NCI-H524 treated with DMSO at 0.1 percent for 48 hours (cell line): ENCODE measurements at regions not wholly inside any gene's neighbourhood (a gene's known extent, or its start where the extent isn't known, plus 50 kb on each side); places are given as distances from the start of the nearest gene placed in this dataset.
A peak's percentile ranks its signal among the peaks of the same experiment; 100 is the strongest.
"Not testable (repeated sequence)": the region's sequence is repeated elsewhere in the genome, so short reads cannot be mapped to it uniquely, and the experiment has no call there.

ENCODE experiments used
- DNase-seq: peaks from one replicate; lab custom pipeline; 2025; lab: John Stamatoyannopoulos, UW

- DNase-seq, result no peak
Observed at GRCh38 chr21:32090956-32091355, 187.9 kb downstream of the MIS18A start.

DNA sequence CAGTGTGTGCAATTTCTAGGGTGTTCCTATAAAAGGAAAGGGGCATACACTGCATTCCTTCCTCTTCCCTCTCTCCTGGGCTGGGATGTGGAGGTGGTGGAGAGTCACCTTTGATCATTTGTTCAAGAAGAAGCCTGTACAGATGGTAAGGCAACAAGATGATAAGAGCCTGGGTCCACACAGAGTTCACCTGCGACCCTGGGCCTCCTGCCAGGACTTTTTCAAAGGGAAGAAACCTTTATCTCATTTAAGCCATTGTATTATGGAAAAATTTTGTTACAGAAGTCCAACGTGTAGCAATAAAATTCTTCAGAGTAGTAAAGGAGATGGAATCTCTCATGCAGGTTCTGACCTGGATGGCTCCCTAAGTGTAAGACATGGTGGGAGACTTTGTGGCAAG is 189.1 kb downstream of the MIS18A start:
- no peak for DNase-seq

DNA sequence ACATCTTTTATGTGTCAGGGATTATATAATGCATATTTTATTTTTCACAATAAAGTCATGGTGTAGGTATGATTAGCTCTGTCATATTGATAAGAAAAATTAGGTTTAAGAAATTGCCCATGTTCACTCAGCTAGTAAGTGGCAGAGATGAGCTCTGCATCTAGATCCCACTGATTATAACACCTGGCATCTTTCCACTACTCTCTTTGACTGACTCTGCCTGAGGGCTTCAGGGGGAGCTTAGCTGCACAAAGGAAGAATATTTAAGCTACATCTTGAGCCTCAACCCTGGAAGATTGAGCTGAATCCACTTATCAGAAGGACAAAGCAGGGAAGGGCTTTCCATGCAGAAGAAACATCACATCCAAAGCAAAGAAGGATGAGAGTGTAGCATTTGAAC is 190.4 kb downstream of the MIS18A start:
- DNase-seq, result peak; percentile 100

GRCh38 chr21:32087447-32087846 is 191.4 kb downstream of the MIS18A start:
- DNase-seq, result no peak

DNA sequence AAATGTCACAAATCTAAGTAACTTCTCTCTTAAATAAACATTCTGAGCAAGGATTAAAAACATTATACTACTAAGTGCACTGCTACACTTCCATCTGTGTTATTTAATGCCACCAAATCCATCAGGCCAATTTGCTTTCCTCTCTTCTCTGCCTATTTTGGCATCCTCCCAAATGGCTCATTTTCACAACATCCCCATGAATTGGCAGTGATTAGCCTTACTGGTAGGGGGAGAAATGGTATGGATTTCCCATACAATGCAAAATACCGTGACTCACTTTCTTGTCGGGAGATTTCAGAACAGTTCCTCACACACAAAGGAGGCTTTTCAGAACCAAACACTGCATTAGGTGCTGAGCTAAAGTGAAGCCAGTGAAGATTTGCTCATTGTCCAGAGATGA is 195.7 kb downstream of the MIS18A start:
- peak; percentile 86 for DNase-seq

- peak; percentile 44 for DNase-seq
Observed at GRCh38 chr21:32082466-32082865, 196.4 kb downstream of the MIS18A start.

DNA sequence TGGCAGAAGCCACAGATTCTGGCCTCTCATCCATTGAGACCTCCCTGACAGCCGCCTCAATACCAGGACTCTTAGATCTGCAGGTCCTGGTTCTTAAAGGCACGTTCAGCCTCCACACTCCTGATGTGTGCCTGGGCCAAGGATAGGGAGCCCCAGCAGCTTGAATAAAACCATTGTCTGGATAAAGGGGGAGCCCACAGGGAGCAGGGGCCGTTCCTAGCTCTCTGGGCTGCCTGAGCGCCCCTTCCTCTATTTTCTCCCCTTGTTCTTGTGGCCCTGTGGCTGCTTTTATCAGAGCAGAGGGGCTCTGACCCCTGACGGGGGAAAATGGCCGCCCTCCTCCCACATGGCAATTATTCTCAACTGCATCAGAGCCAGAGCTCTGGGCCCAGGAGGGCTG is 200.8 kb downstream of the HUNK start:
- no peak for DNase-seq

- DNase-seq, result no peak
Observed at GRCh38 chr21:32073190-32073589, 200.4 kb downstream of the HUNK start.

DNA sequence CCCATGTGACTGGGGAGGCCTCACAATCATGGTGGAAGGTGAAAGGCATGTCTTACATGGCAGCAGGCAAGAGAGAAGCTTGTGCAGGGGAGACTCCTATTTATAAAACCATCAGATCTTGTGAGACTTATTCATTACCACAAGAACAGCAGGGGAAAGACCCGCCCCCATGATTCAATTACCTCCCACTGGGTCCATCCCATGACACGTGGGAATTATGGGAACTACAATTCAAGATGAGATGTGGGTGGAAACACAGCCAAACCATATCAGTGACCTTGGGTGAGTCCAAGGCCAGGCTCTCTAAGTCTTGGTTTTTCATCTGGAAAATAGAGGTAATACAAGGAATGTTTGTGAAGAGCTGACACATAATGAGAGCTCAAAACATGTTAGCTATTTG is 198.8 kb downstream of the HUNK start:
- DNase-seq, result not testable (repeated sequence)

GRCh38 chr21:32070676-32071330 is 198.0 kb downstream of the HUNK start:
- DNase-seq, result no peak

DNA sequence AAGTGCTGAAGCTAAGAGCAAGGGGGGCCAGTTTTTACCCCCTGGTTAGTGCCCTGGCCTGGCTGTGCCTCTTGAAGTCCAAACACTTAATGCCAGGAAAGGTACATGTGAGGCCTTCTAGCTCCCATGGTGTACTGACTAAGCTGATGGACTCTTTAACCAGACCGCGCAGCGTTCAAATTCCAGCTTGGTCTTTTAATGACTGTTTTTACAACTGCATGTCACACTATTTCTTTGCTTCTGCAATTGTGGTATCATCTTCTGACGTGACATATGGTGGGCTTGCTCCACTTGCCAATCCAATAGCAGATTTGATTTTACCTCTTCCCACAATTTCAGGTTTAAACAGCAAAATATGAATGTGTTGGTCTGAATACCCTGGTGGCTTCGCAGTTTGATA is 197.3 kb downstream of the HUNK start:
- DNase-seq, result no peak

DNA sequence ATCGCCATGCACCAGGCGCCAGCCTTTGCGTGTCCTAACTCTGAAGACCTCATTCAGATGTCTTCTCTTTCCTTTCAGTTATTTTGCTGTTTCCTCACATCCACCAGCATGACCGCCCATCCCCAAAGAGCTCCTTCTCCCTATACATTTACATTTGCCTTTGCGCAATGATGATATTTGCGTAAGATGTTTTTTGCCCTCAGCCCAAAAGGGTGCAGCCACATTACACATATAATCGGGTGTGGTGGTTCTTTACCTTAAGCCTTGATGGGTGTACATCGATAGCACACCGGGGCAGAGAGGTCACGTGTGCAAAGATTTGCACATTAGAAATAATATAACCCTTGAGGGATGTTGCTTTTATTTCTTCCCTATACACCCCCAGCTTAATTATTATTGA is 192.8 kb downstream of the HUNK start:
- DNase-seq, result no peak

DNA sequence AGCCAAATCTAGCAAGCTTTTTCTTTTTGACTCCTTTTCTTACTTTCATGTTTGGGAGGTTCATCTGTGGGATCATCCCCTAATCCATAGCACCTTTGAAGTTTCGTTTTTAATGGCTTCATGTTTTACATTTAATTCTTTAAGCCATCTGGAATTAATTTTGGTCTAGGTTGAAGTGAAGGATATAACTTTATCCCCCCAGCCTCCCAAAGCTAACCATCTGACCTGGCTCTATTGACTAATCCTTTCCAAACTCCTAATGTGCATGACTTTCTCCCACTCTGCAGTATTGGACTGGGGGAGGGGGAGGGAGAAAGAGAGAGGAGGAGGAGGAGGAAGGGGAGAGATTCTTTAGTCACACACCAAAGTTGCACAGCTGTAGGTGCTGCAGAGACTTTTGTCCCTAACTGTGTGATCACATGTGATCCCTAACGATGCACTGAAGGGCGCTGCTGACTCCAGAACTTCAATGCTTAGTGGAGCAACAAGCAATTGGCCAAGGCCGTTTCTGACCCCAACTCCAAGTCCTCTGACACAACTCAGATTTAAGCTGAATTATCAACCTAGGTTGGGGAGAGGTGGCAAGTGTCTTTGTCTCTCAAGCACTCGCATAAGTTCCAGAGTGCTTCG is 191.6 kb downstream of the HUNK start:
- peak; percentile 96 for DNase-seq

DNA sequence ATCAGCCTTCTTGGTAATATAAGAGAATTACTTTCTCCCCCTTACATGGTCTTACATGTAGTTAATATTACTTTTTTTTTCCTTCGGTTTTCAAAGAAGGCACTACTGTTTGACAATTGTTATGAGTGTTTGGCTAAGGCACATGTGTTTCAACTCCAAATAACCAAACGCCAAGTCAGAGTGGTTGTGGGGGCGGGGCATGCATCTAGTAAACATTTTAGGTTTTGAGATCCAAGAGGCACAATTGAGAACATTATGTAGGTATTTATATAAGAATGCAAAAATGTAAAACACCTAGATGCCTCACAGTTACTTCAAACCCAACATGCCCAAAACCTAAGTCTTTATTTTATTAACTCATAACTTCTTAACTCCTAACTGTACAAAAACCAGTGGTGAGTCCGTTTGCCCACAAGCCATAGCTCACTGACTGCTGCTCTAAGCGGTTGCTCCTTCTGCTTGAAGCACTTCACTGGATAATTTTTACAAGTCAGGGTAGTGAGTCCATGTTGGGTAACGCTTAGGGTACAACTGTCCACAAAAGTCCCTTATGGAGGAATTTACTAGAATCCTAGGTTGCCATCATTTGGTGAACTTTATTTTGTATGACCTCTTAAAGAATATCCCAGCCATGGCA is 189.9 kb downstream of the HUNK start:
- no peak for DNase-seq

GRCh38 chr21:32061729-32062128 is 188.9 kb downstream of the HUNK start:
- DNase-seq, result no peak

GRCh38 chr21:32056791-32057190 is 184.0 kb downstream of the HUNK start:
- DNase-seq, result no peak

DNA sequence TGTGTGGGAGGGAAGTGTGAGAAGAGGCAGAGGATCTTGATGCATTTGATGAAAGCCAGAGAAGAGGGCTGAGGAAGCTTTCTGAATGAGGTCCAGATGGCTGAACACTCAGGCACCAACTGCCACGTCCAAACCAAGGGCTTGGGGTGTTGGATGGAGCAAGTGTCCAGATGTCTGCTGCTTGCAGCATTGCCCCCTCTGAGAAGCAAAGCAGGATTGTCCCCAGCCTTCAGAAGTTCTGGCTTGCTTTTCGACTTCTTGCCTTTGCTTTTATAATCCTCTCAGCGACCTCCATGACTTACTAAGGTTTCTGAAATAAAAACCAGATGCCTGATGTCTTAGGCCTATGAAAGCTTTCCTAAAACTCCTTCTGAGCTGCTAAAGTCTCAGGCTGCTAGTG is 182.5 kb downstream of the HUNK start:
- peak; percentile 94 for DNase-seq
